Hepatocyte (in vitro differentiated cells): ENCODE measurements at regions not wholly inside any gene's neighbourhood (a gene's known extent, or its start where the extent isn't known, plus 50 kb on each side); places are given as distances from the start of the nearest gene placed in this dataset.

Experiments
- DNase-seq: peaks from one replicate; pipeline ENCODE4 v3.0.0-alpha.2; 2016; ENCODE audit warnings: low spot score
- H2AFZ ChIP-seq: fragments of 200-600 bp; sonication (generic); 2 replicates; pipeline ENCODE4 v1.6.0; 2016; ENCODE audit warnings: antibody characterized with exemption, mild to moderate bottlenecking
- H3K27ac ChIP-seq: fragments of 200-600 bp; sonication (generic); 2 replicates; pipeline ENCODE4 v1.5.1; 2016; ENCODE audit warnings: mild to moderate bottlenecking
- H3K27me3 ChIP-seq: fragments of 200-600 bp; sonication (generic); 2 replicates; pipeline ENCODE4 v1.6.1; 2016
- H3K36me3 ChIP-seq: fragments of 200-600 bp; sonication (generic); replicated peaks from 2 replicates; pipeline ENCODE4 v1.5.1; 2016; ENCODE audit warnings: low read depth; ENCODE audit not compliant: insufficient read depth
- H3K4me1 ChIP-seq: fragments of 200-600 bp; sonication (generic); 2 replicates; pipeline ENCODE4 v1.5.1; 2016; ENCODE audit warnings: mild to moderate bottlenecking, moderate library complexity; ENCODE audit not compliant: insufficient read depth
- H3K4me2 ChIP-seq: fragments of 200-600 bp; sonication (generic); 2 replicates; pipeline ENCODE4 v1.6.0; 2016
- H3K4me3 ChIP-seq: fragments of 200-600 bp; sonication (generic); 2 replicates; pipeline ENCODE4 v1.5.1; 2016; ENCODE audit warnings: mild to moderate bottlenecking
- H3K79me2 ChIP-seq: fragments of 200-600 bp; sonication (generic); 2 replicates; pipeline ENCODE4 v1.6.0; 2017; ENCODE audit warnings: mild to moderate bottlenecking
- H3K9me2 ChIP-seq: fragments of 200-600 bp; sonication (generic); replicated peaks from 2 replicates; pipeline ENCODE4 v1.6.0; 2017; ENCODE audit warnings: mild to moderate bottlenecking; ENCODE audit not compliant: insufficient read depth
- H3K9me3 ChIP-seq: fragments of 200-600 bp; sonication (generic); 2 replicates; pipeline ENCODE4 v1.5.1; 2016; ENCODE audit warnings: low read depth, mild to moderate bottlenecking
- H4K20me1 ChIP-seq: fragments of 200-600 bp; sonication (generic); 2 replicates; pipeline ENCODE4 v1.6.0; 2016; ENCODE audit warnings: mild to moderate bottlenecking; ENCODE audit not compliant: insufficient read depth, poor library complexity, severe bottlenecking
- CTCF ChIP-seq: fragments of 200-600 bp; sonication (generic); IDR thresholded peaks from 2 replicates; pipeline ENCODE4 v1.5.1; 2016; ENCODE audit warnings: antibody characterized with exemption, mild to moderate bottlenecking; ENCODE audit not compliant: poor library complexity
- EZH2 ChIP-seq: fragments of 200-600 bp; sonication (generic); IDR thresholded peaks from 2 replicates; pipeline ENCODE4 v1.6.1; 2016; ENCODE audit warnings: antibody characterized with exemption, mild to moderate bottlenecking, borderline replicate concordance
- EZH2phosphoT487 ChIP-seq: fragments of 200-600 bp; sonication (generic); IDR thresholded peaks from one replicate; pipeline ENCODE4 v1.6.1; 2018; ENCODE audit warnings: antibody characterized with exemption, mild to moderate bottlenecking, low read depth, moderate library complexity; ENCODE audit not compliant: unreplicated experiment, severe bottlenecking
- WGBS: methylation state at CpG from one replicate; pipeline ENCODE4 v1.1.6; 2016; ENCODE audit warnings: low lambda C conversion rate; ENCODE audit errors: missing lambda C conversion rate; 5-methylcytosine and 5-hydroxymethylcytosine counted together

GRCh38 chr10:43801140-43801539 is 152.5 kb upstream of the ZNF32 start:
- no peaks in the 10 kb centered on the region for H3K9me2 ChIP-seq
- H4K20me1 ChIP-seq: no peaks in the 10 kb centered on the region
- H3K27ac ChIP-seq: no peak overlapping the region
- WGBS: 89% methylated on average over 4 of the region's 4 CpGs
- no peaks in the 10 kb centered on the region for H3K79me2 ChIP-seq
- no peak overlapping the region for H2AFZ ChIP-seq
- H3K9me3 ChIP-seq: no peaks in the 10 kb centered on the region
- no peak for TF ChIP-seq EZH2phosphoT487
- TF ChIP-seq CTCF: no peak
- no peak for TF ChIP-seq EZH2
- no peak for DNase-seq
- no peak overlapping the region for H3K4me3 ChIP-seq
- H3K4me2 ChIP-seq: no peak overlapping the region
- H3K4me1 ChIP-seq: no peaks in the 10 kb centered on the region
- H3K27me3 ChIP-seq: no peaks in the 10 kb centered on the region
- H3K36me3 ChIP-seq: no peaks in the 10 kb centered on the region

- no peak overlapping the region for H3K27ac ChIP-seq
- TF ChIP-seq CTCF (no peak), EZH2phosphoT487 (no peak), EZH2 (no peak)
- H4K20me1 ChIP-seq: no peaks in the 10 kb centered on the region
- no peak overlapping the region for H2AFZ ChIP-seq
- H3K4me2 ChIP-seq: no peak overlapping the region
- no peak overlapping the region for H3K4me3 ChIP-seq
- H3K4me1 ChIP-seq: no peaks in the 10 kb centered on the region
- no peaks in the 10 kb centered on the region for H3K9me2 ChIP-seq
- no peaks in the 10 kb centered on the region for H3K9me3 ChIP-seq
- DNase-seq: no peak
- no peaks in the 10 kb centered on the region for H3K79me2 ChIP-seq
- no peaks in the 10 kb centered on the region for H3K27me3 ChIP-seq
- no peaks in the 10 kb centered on the region for H3K36me3 ChIP-seq
These were observed 148.1 kb upstream of the ZNF32 start for GRCh38 chr10:43796781-43797180.

GRCh38 chr10:43795639-43796038 is 147.0 kb upstream of the ZNF32 start:
- WGBS: 92% methylated on average over 4 of the region's 4 CpGs

GRCh38 chr10:43795093-43795492 is 146.4 kb upstream of the ZNF32 start:
- Histone ChIP-seq H3K9me2 (no peaks in the 10 kb centered on the region), H3K36me3 (no peaks in the 10 kb centered on the region), H3K27me3 (no peaks in the 10 kb centered on the region), H3K27ac (no peak overlapping the region), H3K4me2 (no peak overlapping the region), H4K20me1 (no peaks in the 10 kb centered on the region), H3K79me2 (no peaks in the 10 kb centered on the region), H3K9me3 (no peaks in the 10 kb centered on the region), H3K4me1 (no peaks in the 10 kb centered on the region), H2AFZ (no peak overlapping the region), H3K4me3 (no peak overlapping the region)
- DNase-seq: no peak
- no peak for TF ChIP-seq CTCF
- TF ChIP-seq EZH2: no peak
- TF ChIP-seq EZH2phosphoT487: no peak

More at GRCh38 chr10:43795639-43796038, 147.0 kb upstream of the ZNF32 start:
- no peaks in the 10 kb centered on the region for H4K20me1 ChIP-seq
- H3K9me3 ChIP-seq: no peaks in the 10 kb centered on the region
- H3K27me3 ChIP-seq: no peaks in the 10 kb centered on the region
- no peaks in the 10 kb centered on the region for H3K4me1 ChIP-seq
- H3K27ac ChIP-seq: no peak overlapping the region
- H3K79me2 ChIP-seq: no peaks in the 10 kb centered on the region
- DNase-seq: no peak
- H2AFZ ChIP-seq: no peak overlapping the region
- no peaks in the 10 kb centered on the region for H3K9me2 ChIP-seq
- no peaks in the 10 kb centered on the region for H3K36me3 ChIP-seq
- no peak overlapping the region for H3K4me3 ChIP-seq
- H3K4me2 ChIP-seq: no peak overlapping the region
- TF ChIP-seq EZH2phosphoT487 (no peak), EZH2 (no peak)
